ENCODE measurements at regions not wholly inside any gene's neighbourhood (a gene's known extent, or its start where the extent isn't known, plus 50 kb on each side); places are given as distances from the start of the nearest gene placed in this dataset.

DNA sequence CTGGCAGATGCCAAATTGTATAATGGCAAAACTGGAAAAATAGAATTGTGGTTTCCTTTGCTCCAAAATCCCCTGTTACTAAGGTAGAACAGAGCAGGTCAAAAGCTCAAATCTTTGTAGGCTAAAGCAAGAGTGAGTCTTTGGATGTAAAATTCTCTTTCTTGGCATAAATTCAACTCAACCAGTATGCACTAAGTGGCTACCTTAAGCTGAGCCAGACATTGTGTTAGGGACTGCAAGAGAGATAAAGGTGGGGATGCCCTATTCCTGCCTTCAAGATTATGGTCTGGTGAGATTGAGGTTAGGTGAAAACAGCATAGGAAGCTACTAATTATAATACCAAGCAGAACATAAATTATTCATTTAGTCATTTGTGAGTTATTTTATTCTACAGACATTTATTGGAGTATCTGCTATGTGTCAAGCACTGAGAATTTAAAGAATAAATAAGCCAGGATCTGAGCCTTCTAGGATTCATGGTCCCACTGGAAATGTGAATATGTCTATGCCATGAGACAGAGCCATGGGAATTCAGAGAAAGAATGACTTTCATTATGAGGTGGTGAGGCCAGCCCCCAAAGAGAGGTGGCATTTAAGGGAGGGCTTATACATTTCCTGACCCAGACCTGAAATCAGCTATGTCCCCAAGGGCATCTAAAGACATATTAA, 198.0 kb upstream of the NCKAP5 start:
- TF ChIP-seq, protein P1, sequence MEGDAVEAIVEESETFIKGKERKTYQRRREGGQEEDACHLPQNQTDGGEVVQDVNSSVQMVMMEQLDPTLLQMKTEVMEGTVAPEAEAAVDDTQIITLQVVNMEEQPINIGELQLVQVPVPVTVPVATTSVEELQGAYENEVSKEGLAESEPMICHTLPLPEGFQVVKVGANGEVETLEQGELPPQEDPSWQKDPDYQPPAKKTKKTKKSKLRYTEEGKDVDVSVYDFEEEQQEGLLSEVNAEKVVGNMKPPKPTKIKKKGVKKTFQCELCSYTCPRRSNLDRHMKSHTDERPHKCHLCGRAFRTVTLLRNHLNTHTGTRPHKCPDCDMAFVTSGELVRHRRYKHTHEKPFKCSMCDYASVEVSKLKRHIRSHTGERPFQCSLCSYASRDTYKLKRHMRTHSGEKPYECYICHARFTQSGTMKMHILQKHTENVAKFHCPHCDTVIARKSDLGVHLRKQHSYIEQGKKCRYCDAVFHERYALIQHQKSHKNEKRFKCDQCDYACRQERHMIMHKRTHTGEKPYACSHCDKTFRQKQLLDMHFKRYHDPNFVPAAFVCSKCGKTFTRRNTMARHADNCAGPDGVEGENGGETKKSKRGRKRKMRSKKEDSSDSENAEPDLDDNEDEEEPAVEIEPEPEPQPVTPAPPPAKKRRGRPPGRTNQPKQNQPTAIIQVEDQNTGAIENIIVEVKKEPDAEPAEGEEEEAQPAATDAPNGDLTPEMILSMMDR (IDR thresholded peaks at IDR 0.05): no peak
- no peak for TF ChIP-seq POLR2A (IDR thresholded peaks at IDR 0.05)

Measured in right lobe of liver (tissue), 4 donors.